Upper lobe of left lung (tissue), 4 donors: ENCODE measurements at regions not wholly inside any gene's neighbourhood (a gene's known extent, or its start where the extent isn't known, plus 50 kb on each side); places are given as distances from the start of the nearest gene placed in this dataset.

Experiments
- CTCF ChIP-seq, 6 experiments: fragments of 450-650 bp in 4 of 6; fragments of 200-600 bp in 2 of 6; sonication (generic) in 2 of 6; IDR thresholded peaks; one replicate each; pipeline ENCODE4 v1.5.1; 2016 to 2019; ENCODE audit warnings: antibody characterized with exemption in 6 of 6
- POLR2A ChIP-seq, 4 donors: fragments of 450-650 bp; IDR thresholded peaks; one replicate each; pipeline ENCODE4 v1.5.1; 2016 to 2017; ENCODE audit warnings: antibody characterized with exemption in 4 of 4, mild to moderate bottlenecking in 2 of 4
- POLR2AphosphoS5 ChIP-seq, 2 donors: sonication (generic); formaldehyde crosslinking; IDR thresholded peaks; one replicate each; pipeline ENCODE4 v1.5.1; 2017; ENCODE audit warnings: antibody characterized with exemption in 2 of 2

GRCh38 chr17:11178581-11178980 lies 62.4 kb upstream of the SHISA6 start:
- no peak for TF ChIP-seq CTCF (IDR thresholded peaks at IDR 0.05)
- no peak for TF ChIP-seq POLR2A (IDR thresholded peaks at IDR 0.05)
- TF ChIP-seq POLR2AphosphoS5 (IDR thresholded peaks at IDR 0.05) = no peak
